Thyroid gland (tissue), 4 donors: ENCODE measurements at regions not wholly inside any gene's neighbourhood (a gene's known extent, or its start where the extent isn't known, plus 50 kb on each side); places are given as distances from the start of the nearest gene placed in this dataset.

Source experiments
- POLR2A ChIP-seq, 2 donors: fragments of 450-650 bp; IDR thresholded peaks; one replicate each; pipeline ENCODE4 v1.6.1; 2017; ENCODE audit warnings: antibody characterized with exemption in 2 of 2, mild to moderate bottlenecking in 2 of 2, moderate library complexity in 1 of 2
- TF ChIP-seq, protein P1 (sequence below), 6 experiments: fragments of 200-600 bp in 3 of 6; fragments of 450-650 bp in 3 of 6; sonication (generic) in 3 of 6; IDR thresholded peaks; one replicate each; pipeline ENCODE4 v1.5.1; 2016 to 2019; ENCODE audit warnings: antibody characterized with exemption in 6 of 6, mild to moderate bottlenecking in 2 of 6, inconsistent platforms in 1 of 6, moderate library complexity in 1 of 6

DNA sequence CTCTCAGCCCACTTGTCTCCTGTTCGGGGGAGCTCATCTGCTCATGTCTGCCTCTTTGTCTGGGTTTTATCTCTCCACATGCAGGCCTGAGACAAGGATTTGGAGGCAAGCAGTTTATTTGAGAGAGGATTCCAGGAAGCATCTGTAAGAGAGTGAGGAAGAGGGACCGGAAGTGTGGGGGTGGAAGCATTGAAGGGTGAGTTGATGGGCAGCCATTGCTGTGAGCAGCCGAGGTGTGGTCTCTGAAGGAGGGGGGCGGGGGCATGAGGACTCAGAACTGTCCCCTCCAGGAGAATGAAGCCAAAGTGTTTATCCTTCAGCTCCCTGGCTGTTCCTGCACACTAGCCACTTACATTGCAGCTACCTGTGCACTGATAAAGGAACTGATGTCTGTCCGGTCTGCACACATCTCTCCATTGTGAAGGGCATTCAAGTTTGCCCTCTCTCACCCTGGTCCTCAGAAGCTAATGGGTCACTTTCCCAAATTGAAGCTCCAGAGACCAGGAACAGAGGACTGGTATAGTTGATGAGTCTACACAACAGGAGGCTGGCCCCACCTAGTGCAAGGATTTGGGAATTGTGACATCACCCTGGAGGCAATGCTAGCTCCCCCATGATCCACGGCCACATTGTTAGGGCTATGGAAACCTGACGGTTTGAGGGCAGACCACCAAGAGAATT, 100.5 kb upstream of the FOXA2 start:
- TF ChIP-seq, protein P1, sequence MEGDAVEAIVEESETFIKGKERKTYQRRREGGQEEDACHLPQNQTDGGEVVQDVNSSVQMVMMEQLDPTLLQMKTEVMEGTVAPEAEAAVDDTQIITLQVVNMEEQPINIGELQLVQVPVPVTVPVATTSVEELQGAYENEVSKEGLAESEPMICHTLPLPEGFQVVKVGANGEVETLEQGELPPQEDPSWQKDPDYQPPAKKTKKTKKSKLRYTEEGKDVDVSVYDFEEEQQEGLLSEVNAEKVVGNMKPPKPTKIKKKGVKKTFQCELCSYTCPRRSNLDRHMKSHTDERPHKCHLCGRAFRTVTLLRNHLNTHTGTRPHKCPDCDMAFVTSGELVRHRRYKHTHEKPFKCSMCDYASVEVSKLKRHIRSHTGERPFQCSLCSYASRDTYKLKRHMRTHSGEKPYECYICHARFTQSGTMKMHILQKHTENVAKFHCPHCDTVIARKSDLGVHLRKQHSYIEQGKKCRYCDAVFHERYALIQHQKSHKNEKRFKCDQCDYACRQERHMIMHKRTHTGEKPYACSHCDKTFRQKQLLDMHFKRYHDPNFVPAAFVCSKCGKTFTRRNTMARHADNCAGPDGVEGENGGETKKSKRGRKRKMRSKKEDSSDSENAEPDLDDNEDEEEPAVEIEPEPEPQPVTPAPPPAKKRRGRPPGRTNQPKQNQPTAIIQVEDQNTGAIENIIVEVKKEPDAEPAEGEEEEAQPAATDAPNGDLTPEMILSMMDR (IDR thresholded peaks at IDR 0.05) = no peak
- no peak for TF ChIP-seq POLR2A (IDR thresholded peaks at IDR 0.05)
